ENCODE measurements at regions not wholly inside any gene's neighbourhood (a gene's known extent, or its start where the extent isn't known, plus 50 kb on each side); places are given as distances from the start of the nearest gene placed in this dataset.

GRCh38 chr4:140267576-140267975 lies 105.9 kb upstream of the SCOC start:
- TF ChIP-seq POLR2AphosphoS5 (IDR thresholded peaks at IDR 0.05; ENCODE audit: borderline replicate concordance, low read depth, low read length) = no peak
- TF ChIP-seq EZH2 (IDR thresholded peaks at IDR 0.05) = no peak
- no peak for TF ChIP-seq FOXP2 (optimal IDR thresholded peaks at IDR 0.05; ENCODE audit: control extremely low read depth, extremely low read length, insufficient read depth)

Measured in SK-N-MC (cell line).